GM10248 (cell line): ENCODE measurements at regions not wholly inside any gene's neighbourhood (a gene's known extent, or its start where the extent isn't known, plus 50 kb on each side); places are given as distances from the start of the nearest gene placed in this dataset.

Experiments used
- CTCF ChIA-PET: fragments of 300-600 bp; sonication (Branson Sonifier 250); formaldehyde crosslinking; extraction: SDS; loops from one replicate; lab custom pipeline; 2021; ENCODE audit warnings: antibody characterized with exemption; lab: Yijun Ruan, JAX
- POLR2A ChIA-PET: fragments of 350-650 bp; sonication (Branson Sonifier 250); formaldehyde crosslinking; extraction: SDS; loops from one replicate; lab custom pipeline; 2020; ENCODE audit warnings: antibody characterized with exemption; lab: Yijun Ruan, JAX
- DNase-seq: peaks from one replicate; pipeline ENCODE4 v3.0.0; 2012; ENCODE audit errors: extremely low spot score
- CTCF ChIP-seq: IDR thresholded peaks from 2 replicates; pipeline ENCODE4 v1.5.1; 2012; ENCODE audit warnings: mild to moderate bottlenecking, low read depth; ENCODE audit errors: extremely low read depth, missing control alignments, control extremely low read depth

GRCh38 chr5:107058235-107058634 lies 612.5 kb downstream of the EFNA5 start:
- ChIA-PET POLR2A (no interaction called here), CTCF (no interaction called here)
- TF ChIP-seq CTCF: no peak
- DNase-seq: no peak

DNA sequence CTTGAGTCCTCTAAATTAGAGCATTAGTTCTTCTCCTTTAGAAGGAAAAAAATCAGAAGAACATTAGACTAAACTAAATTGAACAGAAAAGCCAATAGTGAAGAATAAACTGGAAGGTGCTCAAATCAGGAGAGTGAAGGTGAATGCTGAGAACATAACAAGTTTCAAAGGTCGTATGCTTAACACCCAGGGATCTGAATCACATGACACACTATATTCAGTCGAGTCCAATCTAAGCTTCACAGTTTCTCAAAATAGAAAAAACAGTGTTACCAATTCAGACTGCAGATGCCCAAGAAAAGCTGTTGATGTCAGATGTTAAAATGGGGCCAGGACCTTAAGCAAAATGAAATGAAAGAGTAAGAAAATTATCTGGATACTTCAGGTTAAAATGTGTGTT lies 614.5 kb downstream of the EFNA5 start:
- POLR2A ChIA-PET: no interaction called here
- CTCF ChIA-PET: no interaction called here
- no peak for DNase-seq
- no peak for TF ChIP-seq CTCF

DNA sequence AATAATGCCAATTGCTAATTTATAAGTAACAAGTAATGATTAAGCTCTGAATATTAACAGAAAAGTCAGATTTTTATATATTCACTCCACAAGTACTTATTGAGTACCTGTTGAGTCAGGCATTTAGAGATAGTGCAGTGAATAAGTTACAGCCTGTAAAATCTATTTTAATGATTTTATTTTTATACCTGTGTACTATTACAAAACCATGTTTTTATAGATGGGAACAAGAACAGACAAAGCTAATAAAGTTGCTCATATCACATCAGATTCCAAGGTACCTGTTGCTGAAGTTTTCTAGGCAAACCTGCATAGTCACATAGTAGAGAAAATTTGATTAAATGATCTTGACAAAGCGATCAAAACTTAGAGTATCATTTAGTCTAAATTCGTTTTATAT lies 623.7 kb downstream of the EFNA5 start:
- TF ChIP-seq CTCF: no peak
- ChIA-PET POLR2A (no interaction called here), CTCF (interaction anchor here (1.0 to 1.3 kb wide), 3 partner anchors 8 to 14 kb away, joined by 3 read pairs; no protein-coding TSS in a partner anchor)
- DNase-seq: no peak

DNA sequence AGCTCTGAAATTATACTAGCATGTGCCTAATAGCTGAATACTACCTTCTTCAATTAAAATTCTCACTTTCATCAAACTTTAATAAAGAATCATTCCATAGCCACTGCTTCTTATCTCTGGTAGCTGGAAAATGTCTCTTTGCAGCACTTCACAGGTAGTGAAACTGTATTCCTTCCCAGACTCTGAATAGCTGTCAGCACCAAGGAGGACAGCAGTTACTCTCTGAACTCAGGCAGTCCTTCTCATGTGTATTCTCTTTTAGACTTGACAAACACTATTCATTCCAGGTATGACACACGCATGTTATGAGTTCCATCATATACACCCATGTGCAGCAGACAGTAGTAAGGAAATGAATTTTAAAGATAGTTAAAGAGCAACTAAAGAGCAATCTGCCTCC lies 627.1 kb downstream of the EFNA5 start:
- POLR2A ChIA-PET: no interaction called here
- no peak for DNase-seq
- TF ChIP-seq CTCF: no peak
- CTCF ChIA-PET: no interaction called here

DNA sequence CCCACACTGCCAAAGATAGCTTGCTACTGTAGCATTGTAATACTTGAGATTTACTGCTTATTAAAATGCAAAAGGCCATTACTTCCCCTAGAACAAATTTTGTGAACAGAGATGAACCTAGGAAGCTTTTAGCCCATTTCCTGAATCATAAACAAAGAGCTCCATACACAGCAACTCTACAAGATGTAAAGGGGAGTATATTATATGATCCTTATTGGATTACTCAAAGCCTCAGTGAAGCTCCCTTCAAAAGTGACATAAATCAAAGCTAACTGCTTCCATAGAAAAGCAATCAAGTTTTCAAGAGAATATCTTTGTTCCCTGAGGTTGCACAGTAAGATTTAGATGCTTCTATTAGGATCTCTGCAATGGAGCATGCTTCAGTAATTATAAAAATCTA lies 629.8 kb downstream of the EFNA5 start:
- POLR2A ChIA-PET: no interaction called here
- no peak for DNase-seq
- CTCF ChIA-PET: interaction anchor here (0.7 to 1.6 kb wide), 3 partner anchors 14 to 25 kb away, joined by 3 read pairs; no protein-coding TSS in a partner anchor
- no peak for TF ChIP-seq CTCF

DNA sequence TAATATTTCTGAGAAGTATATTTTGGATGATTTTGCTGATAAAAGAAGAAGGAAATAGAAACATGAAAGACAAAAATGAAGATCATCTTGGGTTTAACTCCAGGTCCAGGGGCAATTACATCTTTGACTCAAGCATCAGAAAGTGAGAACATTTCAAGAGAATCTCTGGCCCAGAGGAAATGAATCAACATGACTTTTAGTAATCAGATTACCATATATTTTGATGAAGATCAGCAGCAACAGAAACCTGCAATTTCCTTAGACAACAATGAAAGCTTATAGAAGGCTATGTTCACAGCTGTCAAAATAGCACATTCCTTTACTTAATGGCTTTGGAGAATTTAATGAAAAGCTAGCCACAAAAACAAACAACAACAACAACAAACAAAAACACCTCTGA lies 638.1 kb downstream of the EFNA5 start:
- no peak for TF ChIP-seq CTCF
- ChIA-PET POLR2A (no interaction called here), CTCF (interaction anchor here (1.2 kb wide), 1 partner anchor 14 kb away, joined by 3 read pairs; no protein-coding TSS in a partner anchor)
- DNase-seq: no peak

- ChIA-PET CTCF (no interaction called here), POLR2A (no interaction called here)
- no peak for DNase-seq
- TF ChIP-seq CTCF: no peak
These were observed 641.8 kb downstream of the EFNA5 start for GRCh38 chr5:107028938-107029337.
